ENCODE measurements at regions not wholly inside any gene's neighbourhood (a gene's known extent, or its start where the extent isn't known, plus 50 kb on each side); places are given as distances from the start of the nearest gene placed in this dataset.
"Not testable (repeated sequence)": the region's sequence is repeated elsewhere in the genome, so short reads cannot be mapped to it uniquely, and the experiment has no call there.

GRCh38 chr14:53743371-53743770 is 213.3 kb downstream of the BMP4 start:
- DNase-seq (ENCODE audit: low read depth in 2 of 2), result no peak

- no peak for DNase-seq (ENCODE audit: low read depth in 2 of 2)
Measured at GRCh38 chr14:53742233-53742620, 214.4 kb downstream of the BMP4 start.

- DNase-seq (ENCODE audit: low read depth in 2 of 2), result no peak
Measured at GRCh38 chr14:53741479-53742232, 215.0 kb downstream of the BMP4 start.

GRCh38 chr14:53740570-53740969 is 216.1 kb downstream of the BMP4 start:
- DNase-seq (ENCODE audit: low read depth in 2 of 2), result no peak

GRCh38 chr14:53735916-53736315 is 220.7 kb downstream of the BMP4 start:
- no peak for DNase-seq (ENCODE audit: low read depth in 2 of 2)

GRCh38 chr14:53723221-53723620 is 233.4 kb downstream of the BMP4 start:
- DNase-seq (ENCODE audit: low read depth in 2 of 2), result no peak

GRCh38 chr14:53719536-53719935 is 237.1 kb downstream of the BMP4 start:
- DNase-seq (ENCODE audit: low read depth in 2 of 2), result no peak

GRCh38 chr14:53716578-53716977 is 240.0 kb downstream of the BMP4 start:
- DNase-seq (ENCODE audit: low read depth in 2 of 2), result no peak

GRCh38 chr14:53715193-53715721 is 241.4 kb downstream of the BMP4 start:
- DNase-seq (ENCODE audit: low read depth in 2 of 2), result no peak

GRCh38 chr14:53714495-53715192 is 242.0 kb downstream of the BMP4 start:
- no peak for DNase-seq (ENCODE audit: low read depth in 2 of 2)

GRCh38 chr14:53712901-53713300 is 243.7 kb downstream of the BMP4 start:
- not testable (repeated sequence) for DNase-seq (ENCODE audit: low read depth in 2 of 2)

GRCh38 chr14:53711205-53711604 is 245.4 kb downstream of the BMP4 start:
- no peak for DNase-seq (ENCODE audit: low read depth in 2 of 2)

- DNase-seq (ENCODE audit: low read depth in 2 of 2), result no peak
Measured at GRCh38 chr14:53710615-53711014, 246.0 kb downstream of the BMP4 start.

GRCh38 chr14:53709381-53709780 is 247.2 kb downstream of the BMP4 start:
- DNase-seq (ENCODE audit: low read depth in 2 of 2), result no peak

GRCh38 chr14:53703457-53703856 is 253.2 kb downstream of the BMP4 start:
- no peak for DNase-seq (ENCODE audit: low read depth in 2 of 2)

- no peak for DNase-seq (ENCODE audit: low read depth in 2 of 2)
Measured at GRCh38 chr14:53701108-53701875, 255.3 kb downstream of the BMP4 start.

GRCh38 chr14:53696217-53696965 is 260.2 kb downstream of the BMP4 start:
- no peak for DNase-seq (ENCODE audit: low read depth in 2 of 2)

- DNase-seq (ENCODE audit: low read depth in 2 of 2), result no peak
Measured at GRCh38 chr14:53695692-53696214, 260.9 kb downstream of the BMP4 start.

- DNase-seq (ENCODE audit: low read depth in 2 of 2), result no peak
Measured at GRCh38 chr14:53692885-53693284, 263.7 kb downstream of the BMP4 start.

GRCh38 chr14:53692451-53692850 is 264.2 kb downstream of the BMP4 start:
- no peak for DNase-seq (ENCODE audit: low read depth in 2 of 2)

- no peak for DNase-seq (ENCODE audit: low read depth in 2 of 2)
Measured at GRCh38 chr14:53683229-53683628, 273.4 kb downstream of the BMP4 start.

Measured in stimulated activated CD4-positive, alpha-beta T cell treated with anti-CD3 and anti-CD28 coated beads, Interleukin-1b, Interleukin-23, amount 100 ng/mL, for 1 hour (primary cell).